ENCODE measurements at regions not wholly inside any gene's neighbourhood (a gene's known extent, or its start where the extent isn't known, plus 50 kb on each side); places are given as distances from the start of the nearest gene placed in this dataset.

GRCh38 chr2:176558574-176559140, 289.4 kb downstream of the MTX2 start:
- Histone ChIP-seq H3K27me3 (peaks cover 0 to 12% of the 10 kb centered on the region in 2 donors), H3K4me1 (peaks cover 0 to 3% (median 2%) of the 10 kb centered on the region in 4 donors), H3K4me3 (no peak overlapping the region), H3K36me3 (no peaks in the 10 kb centered on the region), H3K9me3 (no peaks in the 10 kb centered on the region), H3K27ac (no peak overlapping the region)
- DNase-seq, result no peak
- TF ChIP-seq, protein P1, sequence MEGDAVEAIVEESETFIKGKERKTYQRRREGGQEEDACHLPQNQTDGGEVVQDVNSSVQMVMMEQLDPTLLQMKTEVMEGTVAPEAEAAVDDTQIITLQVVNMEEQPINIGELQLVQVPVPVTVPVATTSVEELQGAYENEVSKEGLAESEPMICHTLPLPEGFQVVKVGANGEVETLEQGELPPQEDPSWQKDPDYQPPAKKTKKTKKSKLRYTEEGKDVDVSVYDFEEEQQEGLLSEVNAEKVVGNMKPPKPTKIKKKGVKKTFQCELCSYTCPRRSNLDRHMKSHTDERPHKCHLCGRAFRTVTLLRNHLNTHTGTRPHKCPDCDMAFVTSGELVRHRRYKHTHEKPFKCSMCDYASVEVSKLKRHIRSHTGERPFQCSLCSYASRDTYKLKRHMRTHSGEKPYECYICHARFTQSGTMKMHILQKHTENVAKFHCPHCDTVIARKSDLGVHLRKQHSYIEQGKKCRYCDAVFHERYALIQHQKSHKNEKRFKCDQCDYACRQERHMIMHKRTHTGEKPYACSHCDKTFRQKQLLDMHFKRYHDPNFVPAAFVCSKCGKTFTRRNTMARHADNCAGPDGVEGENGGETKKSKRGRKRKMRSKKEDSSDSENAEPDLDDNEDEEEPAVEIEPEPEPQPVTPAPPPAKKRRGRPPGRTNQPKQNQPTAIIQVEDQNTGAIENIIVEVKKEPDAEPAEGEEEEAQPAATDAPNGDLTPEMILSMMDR (IDR thresholded peaks at IDR 0.05), result no peak
- intact Hi-C loops (cut with DNase I; ENCODE audit: low total_unique reads), result no loop called here

DNA sequence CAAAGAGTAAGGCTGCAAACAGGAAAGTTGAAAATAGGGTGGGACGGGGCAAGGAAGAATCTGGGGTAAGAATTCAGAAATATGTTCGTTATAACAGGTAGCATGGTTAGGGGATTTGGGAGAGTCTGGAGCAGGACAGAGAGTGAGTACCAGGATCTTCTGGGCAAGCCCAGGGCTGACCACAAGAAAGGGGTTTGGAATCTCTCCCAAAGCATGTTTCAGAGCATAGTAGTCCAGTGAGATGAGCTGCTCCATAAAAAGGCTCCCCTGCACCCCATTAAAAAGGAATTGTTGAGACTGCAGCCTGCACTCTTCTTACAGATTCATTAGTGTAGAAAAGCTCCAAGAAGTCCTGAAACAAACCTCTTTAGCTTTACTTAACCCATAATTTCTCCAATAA, 291.1 kb downstream of the MTX2 start:
- Histone ChIP-seq H3K4me1 (peaks cover 0 to 2% (median 0%) of the 10 kb centered on the region in 4 donors), H3K27me3 (peaks cover 0 to 13% of the 10 kb centered on the region in 2 donors), H3K4me3 (no peak overlapping the region), H3K36me3 (no peaks in the 10 kb centered on the region), H3K27ac (no peak overlapping the region), H3K9me3 (no peaks in the 10 kb centered on the region)
- no peak for DNase-seq
- intact Hi-C loops (cut with DNase I; ENCODE audit: low total_unique reads), result loop anchor here (5.0 kb wide), 1 partner anchor 77 kb away; no protein-coding TSS in a partner anchor
- TF ChIP-seq, protein P1 (IDR thresholded peaks at IDR 0.05), result no peak

DNA sequence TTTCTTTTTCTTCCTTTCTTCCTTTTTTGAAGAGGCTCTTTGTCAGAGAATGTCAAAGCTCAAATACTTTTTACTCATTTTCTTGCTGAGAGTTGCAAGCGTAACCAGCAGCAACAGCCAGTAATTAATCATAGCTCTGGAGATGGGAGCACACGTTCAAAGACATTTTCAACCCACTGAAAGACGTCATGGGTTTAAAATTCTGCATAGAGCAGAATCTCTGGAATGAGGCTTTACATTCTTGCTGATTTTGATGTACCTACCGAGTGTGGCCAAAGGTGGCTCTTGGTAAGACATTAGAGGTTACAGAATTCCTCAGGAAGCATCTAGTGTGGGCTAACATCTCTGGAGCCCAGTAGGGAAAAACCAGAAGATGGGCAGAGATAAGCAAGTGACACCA, 292.5 kb downstream of the MTX2 start:
- Histone ChIP-seq H3K27ac (no peak overlapping the region), H3K36me3 (no peaks in the 10 kb centered on the region), H3K27me3 (peaks cover 0 to 8% of the 10 kb centered on the region in 2 donors), H3K4me3 (no peak overlapping the region), H3K4me1 (peaks cover 0 to 2% (median 0%) of the 10 kb centered on the region in 4 donors), H3K9me3 (no peaks in the 10 kb centered on the region)
- TF ChIP-seq, protein P1 (IDR thresholded peaks at IDR 0.05), result no peak
- no peak for DNase-seq
- intact Hi-C loops (cut with DNase I; ENCODE audit: low total_unique reads), result loop anchor here (5.0 kb wide), 1 partner anchor 76 kb away; no protein-coding TSS in a partner anchor

DNA sequence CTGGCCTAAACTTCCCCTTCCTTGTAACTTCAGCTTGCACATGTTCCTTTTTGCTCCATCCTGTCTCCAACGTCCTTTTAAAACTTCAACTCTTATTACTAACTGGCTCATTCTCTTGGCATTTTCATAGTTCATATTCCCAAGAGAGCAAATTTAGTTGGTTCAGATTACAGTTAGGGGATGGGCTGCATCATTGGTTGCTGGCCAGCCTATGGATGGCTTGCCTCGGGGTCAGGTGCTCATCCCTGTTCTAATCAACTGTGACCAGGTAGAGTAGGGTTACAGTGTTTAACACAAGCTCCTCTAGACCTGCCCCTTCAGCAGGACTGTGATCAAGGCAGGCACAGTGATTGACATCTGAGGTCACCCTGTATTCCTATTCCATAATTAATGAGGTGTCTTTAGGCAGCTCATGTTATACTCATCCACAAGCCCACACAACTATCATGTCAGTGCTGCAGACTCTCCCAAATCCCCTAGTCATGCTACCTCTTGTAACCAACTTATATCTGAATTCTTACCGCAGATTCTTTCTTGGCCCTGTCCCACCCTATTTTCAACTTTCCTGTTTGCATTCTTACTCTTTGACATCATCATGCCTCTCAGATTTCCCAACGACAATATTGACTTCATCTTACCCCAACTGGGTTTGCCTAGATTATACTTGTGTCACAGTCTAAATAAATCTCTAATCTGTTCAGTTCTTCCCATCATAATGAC, 293.3 kb downstream of the MTX2 start:
- TF ChIP-seq, protein P1 (IDR thresholded peaks at IDR 0.05), result no peak
- Histone ChIP-seq H3K27ac (no peak overlapping the region), H3K4me1 (peaks cover 0 to 2% (median 0%) of the 10 kb centered on the region in 4 donors), H3K27me3 (peaks cover 0 to 3% of the 10 kb centered on the region in 2 donors), H3K4me3 (no peak overlapping the region), H3K9me3 (no peaks in the 10 kb centered on the region), H3K36me3 (no peaks in the 10 kb centered on the region)
- intact Hi-C loops (cut with DNase I; ENCODE audit: low total_unique reads), result loop anchor here (5.0 kb wide), 1 partner anchor 75 kb away; no protein-coding TSS in a partner anchor
- DNase-seq, result no peak

DNA sequence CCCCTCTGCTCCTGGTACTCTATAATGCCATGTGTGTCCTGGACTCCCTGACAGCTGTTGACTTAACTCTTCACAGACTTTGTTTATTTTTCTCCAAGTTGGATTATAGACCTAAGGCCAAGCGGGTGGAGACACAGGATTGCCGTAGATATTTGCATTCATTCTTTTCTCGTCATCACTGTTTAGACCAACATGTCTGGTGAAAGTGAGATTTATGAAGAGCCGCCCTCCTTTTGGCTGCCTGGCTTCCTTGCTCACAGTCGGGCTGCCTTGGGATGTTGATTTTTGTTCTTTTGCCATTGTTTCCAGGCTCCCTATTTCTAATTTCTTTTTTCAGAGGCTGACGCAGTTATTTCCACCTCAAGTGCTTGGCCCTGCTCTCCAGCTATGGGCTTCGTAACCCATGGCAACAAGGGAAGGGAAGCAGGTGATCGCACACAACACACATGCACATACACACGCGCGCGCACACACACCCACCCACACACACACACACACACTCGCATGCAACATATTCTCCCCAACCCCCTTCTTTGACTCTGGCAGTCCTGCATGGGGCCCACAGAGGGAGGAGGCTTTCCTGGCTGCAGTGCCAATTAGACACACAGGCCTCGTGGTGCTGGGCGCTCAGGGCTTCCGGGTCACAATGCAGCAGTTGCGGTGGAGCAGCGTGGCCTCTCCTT, 296.5 kb downstream of the MTX2 start:
- H3K4me3 ChIP-seq, result no peak overlapping the region
- no peaks in the 10 kb centered on the region for H3K36me3 ChIP-seq
- no peaks in the 10 kb centered on the region for H3K9me3 ChIP-seq
- TF ChIP-seq, protein P1 (IDR thresholded peaks at IDR 0.05), result no peak
- peaks cover 0 to 2% (median 0%) of the 10 kb centered on the region in 4 donors for H3K4me1 ChIP-seq
- intact Hi-C loops (cut with DNase I; ENCODE audit: low total_unique reads), result no loop called here
- H3K27me3 ChIP-seq, result peaks cover 0 to 3% of the 10 kb centered on the region in 2 donors
- H3K27ac ChIP-seq, result no peak overlapping the region
- DNase-seq, result peak in 1 of 2 donors; percentile 22

Data from tibial artery (tissue), 4 donors.